Sigmoid colon (tissue), 6 donors: ENCODE measurements at regions not wholly inside any gene's neighbourhood (a gene's known extent, or its start where the extent isn't known, plus 50 kb on each side); places are given as distances from the start of the nearest gene placed in this dataset.

ENCODE experiments used
- DNase-seq: peaks from one replicate; pipeline ENCODE4 v3.0.0-alpha.2; 2019
- H3K27ac ChIP-seq, 4 donors: fragments of 200-600 bp; sonication (generic); one replicate each; pipeline ENCODE4 v1.5.1; 2016 to 2019; ENCODE audit warnings: mild to moderate bottlenecking in 1 of 4
- H3K27me3 ChIP-seq, 3 donors: fragments of 200-600 bp; sonication (generic); one replicate each; pipeline ENCODE4 v1.5.1; 2019; ENCODE audit warnings: mild to moderate bottlenecking in 1 of 3
- H3K36me3 ChIP-seq, 4 donors: fragments of 200-600 bp; sonication (generic); one replicate each; pipeline ENCODE4 v1.5.1; 2016 to 2019
- H3K4me1 ChIP-seq, 4 donors: fragments of 200-600 bp; sonication (generic); one replicate each; pipeline ENCODE4 v1.5.1; 2017 to 2019
- H3K4me3 ChIP-seq, 4 donors: fragments of 200-600 bp; sonication (generic); one replicate each; pipeline ENCODE4 v1.5.1; 2017 to 2019; ENCODE audit warnings: mild to moderate bottlenecking in 2 of 4, moderate library complexity in 1 of 4
- H3K9me3 ChIP-seq, 4 donors: fragments of 200-600 bp in 3 of 4; sonication (generic) in 3 of 4; one replicate each; pipeline versions ENCODE4 v1.5.1 to v1.6.1; 2013 to 2019
- EP300 ChIP-seq, 4 donors: sonication (generic); formaldehyde crosslinking; IDR thresholded peaks; one replicate each; pipeline ENCODE4 v1.6.1; 2017; ENCODE audit warnings: antibody characterized with exemption in 4 of 4
- POLR2A ChIP-seq, 2 donors: fragments of 450-650 bp; IDR thresholded peaks; one replicate each; pipeline ENCODE4 v1.6.1; 2016; ENCODE audit warnings: antibody characterized with exemption in 2 of 2, mild to moderate bottlenecking in 2 of 2, moderate library complexity in 2 of 2
- POLR2AphosphoS5 ChIP-seq, 4 donors: sonication (generic); formaldehyde crosslinking; IDR thresholded peaks; one replicate each; pipeline ENCODE4 v1.6.1; 2017; ENCODE audit warnings: antibody characterized with exemption in 4 of 4
- WGBS, 2 donors: extraction: QIAGEN DNeasy Blood & Tissue Kit; methylation state at CpG; one replicate each; pipeline ENCODE4 v1.1.7; 2013; 5-methylcytosine and 5-hydroxymethylcytosine counted together
- intact Hi-C: fragments of 100-400 bp; cut with DNase I; formaldehyde crosslinking; loops from one replicate; pipeline ENCODE4 v1.15.1; 2023
- TF ChIP-seq, protein P1 (sequence below), 4 experiments: fragments of 450-650 bp in 3 of 4; fragments of 200-600 bp in 1 of 4; IDR thresholded peaks; one replicate each; pipeline ENCODE4 v1.5.1; 2016 to 2019; ENCODE audit warnings: antibody characterized with exemption in 4 of 4, mild to moderate bottlenecking in 3 of 4, moderate library complexity in 2 of 4
- donor health status: healthy with polysubstance abuse.
- donor health status: healthy.

DNA sequence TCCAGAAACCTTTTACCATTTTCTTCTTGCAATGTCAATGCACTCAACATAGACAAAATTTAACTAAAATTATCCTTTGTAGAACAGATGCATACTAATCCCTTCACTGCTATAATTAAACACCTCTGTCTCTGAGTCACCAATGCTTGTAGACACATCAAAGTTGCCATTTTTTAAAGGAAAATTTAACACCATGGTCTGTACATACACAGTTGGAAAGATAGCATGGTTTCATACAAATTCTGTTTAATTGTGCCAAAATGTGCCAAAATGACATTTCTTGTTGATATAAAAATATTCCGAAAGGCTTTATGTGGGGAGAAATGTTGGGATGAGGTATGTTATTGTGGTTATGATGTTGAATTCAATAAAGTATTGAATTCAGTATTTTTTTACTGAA is 125.8 kb downstream of the NEUROD6 start:
- 95 to 96% methylated on average over 1 of the region's 1 CpG for WGBS, 2 donors
- no peaks in the 10 kb centered on the region for H3K36me3 ChIP-seq
- H3K27me3 ChIP-seq, result peaks cover 0 to 5% (median 0%) of the 10 kb centered on the region in 3 donors
- no peak overlapping the region for H3K4me3 ChIP-seq
- no peak for DNase-seq
- intact Hi-C loops, result no loop called here
- no peaks in the 10 kb centered on the region for H3K9me3 ChIP-seq
- no peak overlapping the region for H3K27ac ChIP-seq
- no peaks in the 10 kb centered on the region for H3K4me1 ChIP-seq
- no peak for TF ChIP-seq POLR2A (IDR thresholded peaks at IDR 0.05)
- TF ChIP-seq, protein P1, sequence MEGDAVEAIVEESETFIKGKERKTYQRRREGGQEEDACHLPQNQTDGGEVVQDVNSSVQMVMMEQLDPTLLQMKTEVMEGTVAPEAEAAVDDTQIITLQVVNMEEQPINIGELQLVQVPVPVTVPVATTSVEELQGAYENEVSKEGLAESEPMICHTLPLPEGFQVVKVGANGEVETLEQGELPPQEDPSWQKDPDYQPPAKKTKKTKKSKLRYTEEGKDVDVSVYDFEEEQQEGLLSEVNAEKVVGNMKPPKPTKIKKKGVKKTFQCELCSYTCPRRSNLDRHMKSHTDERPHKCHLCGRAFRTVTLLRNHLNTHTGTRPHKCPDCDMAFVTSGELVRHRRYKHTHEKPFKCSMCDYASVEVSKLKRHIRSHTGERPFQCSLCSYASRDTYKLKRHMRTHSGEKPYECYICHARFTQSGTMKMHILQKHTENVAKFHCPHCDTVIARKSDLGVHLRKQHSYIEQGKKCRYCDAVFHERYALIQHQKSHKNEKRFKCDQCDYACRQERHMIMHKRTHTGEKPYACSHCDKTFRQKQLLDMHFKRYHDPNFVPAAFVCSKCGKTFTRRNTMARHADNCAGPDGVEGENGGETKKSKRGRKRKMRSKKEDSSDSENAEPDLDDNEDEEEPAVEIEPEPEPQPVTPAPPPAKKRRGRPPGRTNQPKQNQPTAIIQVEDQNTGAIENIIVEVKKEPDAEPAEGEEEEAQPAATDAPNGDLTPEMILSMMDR (IDR thresholded peaks at IDR 0.05), result no peak
- no peak for TF ChIP-seq POLR2AphosphoS5 (IDR thresholded peaks at IDR 0.05)
- TF ChIP-seq EP300 (IDR thresholded peaks at IDR 0.05), result no peak

- Histone ChIP-seq H3K27ac (no peak overlapping the region), H3K27me3 (peaks cover 0 to 5% (median 0%) of the 10 kb centered on the region in 3 donors), H3K4me1 (no peaks in the 10 kb centered on the region), H3K4me3 (no peak overlapping the region), H3K9me3 (no peaks in the 10 kb centered on the region), H3K36me3 (no peaks in the 10 kb centered on the region)
- TF ChIP-seq POLR2A (IDR thresholded peaks at IDR 0.05) (no peak), EP300 (IDR thresholded peaks at IDR 0.05) (no peak), POLR2AphosphoS5 (IDR thresholded peaks at IDR 0.05) (no peak)
- TF ChIP-seq, protein P1 (IDR thresholded peaks at IDR 0.05), result no peak
- DNase-seq, result no peak
- 81 to 88% methylated on average over 1 of the region's 1 CpG for WGBS, 2 donors
- intact Hi-C loops, result no loop called here
Measured at GRCh38 chr7:31211281-31211680, 129.2 kb downstream of the NEUROD6 start.

GRCh38 chr7:31204071-31204470 is 136.5 kb downstream of the NEUROD6 start:
- no peaks in the 10 kb centered on the region for H3K9me3 ChIP-seq
- TF ChIP-seq POLR2AphosphoS5 (IDR thresholded peaks at IDR 0.05), result no peak
- no peak for TF ChIP-seq EP300 (IDR thresholded peaks at IDR 0.05)
- no peak for TF ChIP-seq POLR2A (IDR thresholded peaks at IDR 0.05)
- TF ChIP-seq, protein P1 (IDR thresholded peaks at IDR 0.05), result no peak
- H3K27ac ChIP-seq, result no peak overlapping the region
- no peaks in the 10 kb centered on the region for H3K27me3 ChIP-seq
- no peak for DNase-seq
- intact Hi-C loops, result no loop called here
- H3K36me3 ChIP-seq, result no peaks in the 10 kb centered on the region
- no peak overlapping the region for H3K4me3 ChIP-seq
- no peaks in the 10 kb centered on the region for H3K4me1 ChIP-seq
- 54 to 59% methylated on average over 2 of the region's 2 CpGs for WGBS, 2 donors

DNA sequence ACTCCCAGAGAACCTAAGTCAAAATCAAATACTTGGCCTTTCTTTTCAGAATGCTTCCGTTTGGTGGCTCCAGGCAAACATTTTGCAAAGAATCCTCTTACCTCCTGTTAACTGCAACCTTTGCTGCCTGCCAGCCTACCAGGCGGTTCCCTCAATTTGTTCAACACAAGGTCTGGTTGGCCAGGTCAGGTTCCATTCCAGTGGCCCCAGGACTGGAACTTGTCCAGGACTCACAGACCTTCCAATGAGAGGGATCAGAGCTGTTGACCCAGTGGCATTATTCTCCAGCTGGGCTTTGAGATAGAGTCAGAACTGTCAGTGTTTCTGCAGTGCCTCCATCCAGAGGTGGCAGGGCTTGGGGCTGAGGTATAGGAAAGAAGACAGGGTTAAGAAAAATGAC is 137.0 kb downstream of the NEUROD6 start:
- no peaks in the 10 kb centered on the region for H3K27me3 ChIP-seq
- no peak for DNase-seq
- no peaks in the 10 kb centered on the region for H3K9me3 ChIP-seq
- H3K36me3 ChIP-seq, result no peaks in the 10 kb centered on the region
- intact Hi-C loops, result no loop called here
- no peaks in the 10 kb centered on the region for H3K4me1 ChIP-seq
- TF ChIP-seq EP300 (IDR thresholded peaks at IDR 0.05) (no peak), POLR2A (IDR thresholded peaks at IDR 0.05) (no peak), POLR2AphosphoS5 (IDR thresholded peaks at IDR 0.05) (no peak)
- TF ChIP-seq, protein P1 (IDR thresholded peaks at IDR 0.05), result no peak
- whole genome bisulfite sequencing, 2 donors, result 57 to 59% methylated on average over 2 of the region's 2 CpGs
- no peak overlapping the region for H3K4me3 ChIP-seq
- H3K27ac ChIP-seq, result no peak overlapping the region

GRCh38 chr7:31202801-31203200 is 137.7 kb downstream of the NEUROD6 start:
- no peak overlapping the region for H3K27ac ChIP-seq
- no peaks in the 10 kb centered on the region for H3K36me3 ChIP-seq
- H3K9me3 ChIP-seq, result no peaks in the 10 kb centered on the region
- no peaks in the 10 kb centered on the region for H3K27me3 ChIP-seq
- DNase-seq, result no peak
- TF ChIP-seq POLR2A (IDR thresholded peaks at IDR 0.05) (no peak), EP300 (IDR thresholded peaks at IDR 0.05) (no peak), POLR2AphosphoS5 (IDR thresholded peaks at IDR 0.05) (no peak)
- TF ChIP-seq, protein P1 (IDR thresholded peaks at IDR 0.05), result no peak
- 77 to 84% methylated on average over 6 of the region's 6 CpGs for WGBS, 2 donors
- intact Hi-C loops, result no loop called here
- H3K4me1 ChIP-seq, result no peaks in the 10 kb centered on the region
- no peak overlapping the region for H3K4me3 ChIP-seq
